Occipital lobe (tissue), 1 donor: ENCODE measurements at regions not wholly inside any gene's neighbourhood (a gene's known extent, or its start where the extent isn't known, plus 50 kb on each side); places are given as distances from the start of the nearest gene placed in this dataset.

Experiments used
- DNase-seq: peaks from one replicate; lab custom pipeline; 2025; lab: John Stamatoyannopoulos, UW

- no peak for DNase-seq
Observed at GRCh38 chrX:8319359-8319758, 145.3 kb upstream of the VCX3B start.

GRCh38 chrX:8323356-8323755 is 141.3 kb upstream of the VCX3B start:
- DNase-seq = no peak

- DNase-seq = peak; percentile 20
Observed at GRCh38 chrX:8341814-8342590, 122.6 kb upstream of the VCX3B start.

- DNase-seq = no peak
Observed at GRCh38 chrX:8345473-8345872, 119.2 kb upstream of the VCX3B start.

GRCh38 chrX:8346060-8346459 is 118.6 kb upstream of the VCX3B start:
- no peak for DNase-seq

GRCh38 chrX:8346892-8347291 is 117.7 kb upstream of the VCX3B start:
- no peak for DNase-seq

- DNase-seq = no peak
Observed at GRCh38 chrX:8349816-8350544, 114.7 kb upstream of the VCX3B start.

- DNase-seq = no peak
Observed at GRCh38 chrX:8358302-8358701, 106.3 kb upstream of the VCX3B start.

GRCh38 chrX:8364369-8365141 is 100.1 kb upstream of the VCX3B start:
- DNase-seq = no peak

- DNase-seq = no peak
Observed at GRCh38 chrX:8366481-8366880, 98.1 kb upstream of the VCX3B start.

- no peak for DNase-seq
Observed at GRCh38 chrX:8374041-8374825, 90.4 kb upstream of the VCX3B start.

GRCh38 chrX:8377041-8377440 is 87.6 kb upstream of the VCX3B start:
- no peak for DNase-seq

GRCh38 chrX:8390771-8391170 is 73.9 kb upstream of the VCX3B start:
- DNase-seq = no peak

GRCh38 chrX:8403988-8404387 is 60.6 kb upstream of the VCX3B start:
- no peak for DNase-seq

GRCh38 chrX:8404471-8404870 is 60.2 kb upstream of the VCX3B start:
- no peak for DNase-seq

GRCh38 chrX:8404926-8405325 is 59.7 kb upstream of the VCX3B start:
- DNase-seq = no peak

GRCh38 chrX:8405631-8406030 is 59.0 kb upstream of the VCX3B start:
- DNase-seq = no peak

- no peak for DNase-seq
Observed at GRCh38 chrX:8413279-8413678, 51.4 kb upstream of the VCX3B start.
